ENCODE measurements at regions not wholly inside any gene's neighbourhood (a gene's known extent, or its start where the extent isn't known, plus 50 kb on each side); places are given as distances from the start of the nearest gene placed in this dataset.

DNA sequence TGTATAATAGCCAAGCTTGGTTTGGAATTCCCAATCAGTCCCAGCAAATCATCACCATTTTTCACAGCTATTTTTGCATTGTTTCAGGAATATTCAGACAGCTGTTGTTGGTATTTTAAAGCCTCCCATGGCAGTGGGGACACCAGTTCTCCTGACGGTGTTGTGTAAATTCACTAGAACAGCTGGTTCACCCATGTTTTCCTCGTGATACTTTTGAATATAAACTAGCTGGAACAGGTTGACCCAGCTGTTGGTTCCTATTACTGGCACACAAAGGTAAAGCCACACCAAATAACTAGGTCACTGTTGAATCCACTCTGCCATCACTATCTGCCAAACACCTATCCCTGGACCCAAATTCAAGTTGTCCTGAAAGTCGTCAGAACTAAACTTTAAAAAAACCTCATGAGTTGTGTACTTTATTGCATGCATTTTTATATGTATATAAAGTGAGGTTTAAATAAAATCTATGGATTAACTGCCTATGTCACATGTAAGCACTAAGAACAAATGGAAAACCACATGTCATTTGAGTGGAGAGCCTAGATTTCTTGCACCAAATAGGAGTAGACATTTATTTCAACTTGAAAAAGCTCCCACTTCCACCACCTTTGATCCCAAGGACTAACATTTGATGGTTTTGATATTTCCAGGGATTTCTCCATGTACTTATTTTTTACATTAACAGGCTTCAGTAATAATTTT lies 121.9 kb upstream of the PIK3R1 start:
- no peaks in the 10 kb centered on the region for H3K27me3 Mint-ChIP-seq (ENCODE audit: low read depth)
- TF ChIP-seq, protein P1, sequence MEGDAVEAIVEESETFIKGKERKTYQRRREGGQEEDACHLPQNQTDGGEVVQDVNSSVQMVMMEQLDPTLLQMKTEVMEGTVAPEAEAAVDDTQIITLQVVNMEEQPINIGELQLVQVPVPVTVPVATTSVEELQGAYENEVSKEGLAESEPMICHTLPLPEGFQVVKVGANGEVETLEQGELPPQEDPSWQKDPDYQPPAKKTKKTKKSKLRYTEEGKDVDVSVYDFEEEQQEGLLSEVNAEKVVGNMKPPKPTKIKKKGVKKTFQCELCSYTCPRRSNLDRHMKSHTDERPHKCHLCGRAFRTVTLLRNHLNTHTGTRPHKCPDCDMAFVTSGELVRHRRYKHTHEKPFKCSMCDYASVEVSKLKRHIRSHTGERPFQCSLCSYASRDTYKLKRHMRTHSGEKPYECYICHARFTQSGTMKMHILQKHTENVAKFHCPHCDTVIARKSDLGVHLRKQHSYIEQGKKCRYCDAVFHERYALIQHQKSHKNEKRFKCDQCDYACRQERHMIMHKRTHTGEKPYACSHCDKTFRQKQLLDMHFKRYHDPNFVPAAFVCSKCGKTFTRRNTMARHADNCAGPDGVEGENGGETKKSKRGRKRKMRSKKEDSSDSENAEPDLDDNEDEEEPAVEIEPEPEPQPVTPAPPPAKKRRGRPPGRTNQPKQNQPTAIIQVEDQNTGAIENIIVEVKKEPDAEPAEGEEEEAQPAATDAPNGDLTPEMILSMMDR (IDR thresholded peaks at IDR 0.05; ENCODE audit: unreplicated experiment in 3 of 3), result no peak
- no peak overlapping the region for H3K27ac Mint-ChIP-seq
- H3K9me3 Mint-ChIP-seq, result peaks cover 17% of the 10 kb centered on the region
- H3K4me3 Mint-ChIP-seq, result no peak overlapping the region
- H3K4me1 Mint-ChIP-seq, result peaks cover 7% of the 10 kb centered on the region
- no peaks in the 10 kb centered on the region for H3K36me3 Mint-ChIP-seq (ENCODE audit: low read depth)

DNA sequence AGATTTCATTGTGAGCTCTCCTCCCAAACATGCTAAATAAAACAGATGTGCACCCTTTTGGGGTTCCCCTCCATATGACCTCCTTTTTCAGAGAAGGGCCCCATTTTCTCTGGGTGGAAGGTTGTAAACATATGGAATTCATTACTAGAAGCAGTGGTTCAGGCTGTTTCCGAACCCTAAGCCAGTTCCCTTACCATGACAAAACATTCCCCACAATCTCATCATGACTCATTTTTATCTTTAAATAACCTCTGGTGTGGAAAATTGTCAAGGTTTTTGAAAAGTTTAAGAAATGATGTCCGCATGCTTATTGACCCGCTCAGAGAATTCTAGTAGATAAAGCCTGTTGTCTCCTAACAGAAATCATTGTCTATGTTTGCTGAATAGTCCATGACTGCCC lies 127.3 kb upstream of the PIK3R1 start:
- TF ChIP-seq, protein P1 (IDR thresholded peaks at IDR 0.05; ENCODE audit: unreplicated experiment in 3 of 3), result no peak
- Mint-ChIP-seq H3K27ac (peak overlapping the region in 1 of 3 experiments; percentile 1), H3K4me3 (no peak overlapping the region), H3K9me3 (peaks cover 11% of the 10 kb centered on the region), H3K4me1 (peaks cover 30% of the 10 kb centered on the region), H3K27me3 (ENCODE audit: low read depth) (no peaks in the 10 kb centered on the region), H3K36me3 (ENCODE audit: low read depth) (no peaks in the 10 kb centered on the region)

DNA sequence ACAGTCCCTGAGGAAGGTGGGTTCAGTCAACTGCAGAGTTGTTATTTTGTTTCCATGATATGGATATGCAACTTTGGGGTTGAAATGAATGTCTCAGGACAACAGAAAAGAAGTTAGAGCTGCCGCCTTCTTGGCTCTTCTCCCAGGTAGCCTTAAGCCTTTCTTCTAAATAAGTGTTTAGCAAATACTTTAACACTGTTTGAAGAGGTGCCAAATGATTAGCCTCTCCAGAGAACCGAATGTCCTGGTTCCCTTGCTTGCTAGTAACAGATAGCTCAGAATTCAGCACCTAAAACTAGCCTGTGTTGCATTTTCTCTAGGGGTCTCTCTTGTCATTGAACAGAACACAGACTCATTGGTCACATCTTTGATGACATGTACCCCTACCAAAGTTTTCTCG lies 127.7 kb upstream of the PIK3R1 start:
- Mint-ChIP-seq H3K4me3 (no peak overlapping the region), H3K27me3 (ENCODE audit: low read depth) (no peaks in the 10 kb centered on the region), H3K9me3 (peaks cover 11% of the 10 kb centered on the region), H3K4me1 (peaks cover 30% of the 10 kb centered on the region), H3K27ac (no peak overlapping the region), H3K36me3 (ENCODE audit: low read depth) (no peaks in the 10 kb centered on the region)
- TF ChIP-seq, protein P1 (IDR thresholded peaks at IDR 0.05; ENCODE audit: unreplicated experiment in 3 of 3), result no peak

DNA sequence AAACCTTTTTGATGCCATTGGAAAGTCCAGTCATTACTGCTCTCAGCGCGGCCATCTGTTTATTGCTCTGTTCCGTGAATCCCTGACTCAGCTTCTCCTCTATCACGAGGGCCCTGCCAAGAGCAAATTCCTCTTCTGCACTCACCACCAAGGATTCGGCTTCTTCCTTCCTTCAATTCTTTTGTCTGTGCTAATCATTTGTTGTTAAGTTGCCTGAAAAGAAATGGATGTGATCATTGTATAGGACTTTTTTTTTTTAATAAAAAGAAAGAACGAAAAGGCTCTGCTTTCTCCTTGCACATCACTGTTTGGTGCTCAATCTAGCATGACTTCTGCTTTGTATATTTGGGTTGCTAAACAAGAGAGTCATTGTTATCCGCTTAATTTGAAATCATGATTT lies 128.7 kb upstream of the PIK3R1 start:
- no peaks in the 10 kb centered on the region for H3K27me3 Mint-ChIP-seq (ENCODE audit: low read depth)
- TF ChIP-seq, protein P1 (IDR thresholded peaks at IDR 0.05; ENCODE audit: unreplicated experiment in 3 of 3), result no peak
- H3K36me3 Mint-ChIP-seq (ENCODE audit: low read depth), result no peaks in the 10 kb centered on the region
- peaks cover 30% of the 10 kb centered on the region for H3K4me1 Mint-ChIP-seq
- no peak overlapping the region for H3K4me3 Mint-ChIP-seq
- H3K27ac Mint-ChIP-seq, result peak overlapping the region in 1 of 3 experiments; percentile 34
- peaks cover 11% of the 10 kb centered on the region for H3K9me3 Mint-ChIP-seq

DNA sequence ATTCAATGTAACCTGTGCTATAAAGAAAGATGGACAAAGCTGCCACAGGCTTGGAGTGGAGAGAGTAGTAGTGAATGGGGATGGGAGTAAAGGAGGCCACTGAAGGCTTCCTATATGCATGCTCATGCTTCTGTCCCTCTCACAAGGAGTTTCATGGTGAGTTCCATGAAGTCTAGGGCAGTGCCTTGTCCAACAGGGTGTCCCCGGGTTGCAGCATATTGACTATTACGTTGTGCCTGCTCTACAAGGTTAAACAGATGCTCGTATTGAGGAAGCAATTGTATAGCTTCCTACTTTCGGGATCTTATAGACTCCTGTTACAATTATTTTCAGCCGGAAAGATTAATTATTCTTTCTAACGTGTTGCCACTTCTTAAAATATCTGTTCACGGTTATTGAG lies 129.1 kb upstream of the PIK3R1 start:
- H3K27me3 Mint-ChIP-seq (ENCODE audit: low read depth), result no peaks in the 10 kb centered on the region
- TF ChIP-seq, protein P1 (IDR thresholded peaks at IDR 0.05; ENCODE audit: unreplicated experiment in 3 of 3), result no peak

DNA sequence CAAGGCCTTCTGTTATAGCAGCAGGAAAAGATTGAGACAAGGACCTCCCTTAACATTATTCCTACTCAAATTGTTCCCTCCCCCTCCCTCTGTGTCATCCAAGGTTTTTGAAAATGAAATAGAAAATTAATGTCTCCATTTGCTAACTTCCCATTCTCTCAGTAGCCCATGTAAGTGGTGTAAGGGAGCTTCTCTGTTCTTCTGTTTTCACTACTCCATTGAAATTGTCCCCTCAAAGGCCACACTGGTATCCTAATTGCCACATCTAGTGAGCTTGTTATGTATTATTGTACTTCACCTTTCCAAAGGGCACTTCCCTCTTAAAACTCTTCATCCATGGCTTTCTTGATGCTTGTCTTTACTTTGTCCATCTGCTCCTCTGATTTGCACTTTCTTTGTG lies 131.2 kb upstream of the PIK3R1 start:
- Mint-ChIP-seq H3K27me3 (ENCODE audit: low read depth) (no peaks in the 10 kb centered on the region), H3K4me1 (peaks cover 30% of the 10 kb centered on the region)

More for the DNA sequence above, 129.1 kb upstream of the PIK3R1 start:
- no peaks in the 10 kb centered on the region for H3K36me3 Mint-ChIP-seq (ENCODE audit: low read depth)
- H3K9me3 Mint-ChIP-seq, result peaks cover 11% of the 10 kb centered on the region
- H3K27ac Mint-ChIP-seq, result peak overlapping the region in 1 of 3 experiments; percentile 34
- H3K4me1 Mint-ChIP-seq, result peaks cover 30% of the 10 kb centered on the region
- no peak overlapping the region for H3K4me3 Mint-ChIP-seq

More for the DNA sequence above, 131.2 kb upstream of the PIK3R1 start:
- peaks cover 6% of the 10 kb centered on the region for H3K9me3 Mint-ChIP-seq
- no peak overlapping the region for H3K27ac Mint-ChIP-seq
- no peaks in the 10 kb centered on the region for H3K36me3 Mint-ChIP-seq (ENCODE audit: low read depth)
- TF ChIP-seq, protein P1 (IDR thresholded peaks at IDR 0.05; ENCODE audit: unreplicated experiment in 3 of 3), result no peak
- H3K4me3 Mint-ChIP-seq, result no peak overlapping the region

All from nephron (organoid).